ENCODE measurements at regions not wholly inside any gene's neighbourhood (a gene's known extent, or its start where the extent isn't known, plus 50 kb on each side); places are given as distances from the start of the nearest gene placed in this dataset.

- TF ChIP-seq EZH2 (IDR thresholded peaks at IDR 0.05; ENCODE audit: insufficient read depth, poor library complexity, severe bottlenecking) = no peak
- TF ChIP-seq EZH2phosphoT487 (IDR thresholded peaks at IDR 0.05; ENCODE audit: insufficient read depth, low read depth) = no peak
Measured at GRCh38 chr13:50357136-50357535, 341.9 kb downstream of the KCNRG start.

Data from GM23248 (cell line).